Transverse colon (tissue), 4 donors: ENCODE measurements at regions not wholly inside any gene's neighbourhood (a gene's known extent, or its start where the extent isn't known, plus 50 kb on each side); places are given as distances from the start of the nearest gene placed in this dataset.

ENCODE experiments used
- DNase-seq: peaks from one replicate; pipeline ENCODE4 v3.0.0-alpha.2; 2019
- H3K27ac ChIP-seq, 4 donors: fragments of 200-600 bp; sonication (generic); 2 replicates each; pipeline ENCODE4 v1.5.1; 2016 to 2018; ENCODE audit warnings: inconsistent platforms in 4 of 4
- H3K27me3 ChIP-seq: fragments of 200-600 bp; sonication (generic); 2 replicates; pipeline ENCODE4 v1.5.1; 2017; ENCODE audit warnings: inconsistent platforms
- H3K36me3 ChIP-seq, 4 donors: fragments of 200-600 bp; sonication (generic); 2 replicates each; pipeline ENCODE4 v1.5.1; 2017 to 2019; ENCODE audit warnings: inconsistent platforms in 4 of 4
- H3K4me1 ChIP-seq, 4 donors: fragments of 200-600 bp; sonication (generic); 2 replicates each; pipeline ENCODE4 v1.5.1; 2017 to 2020; ENCODE audit warnings: inconsistent platforms in 4 of 4
- H3K4me3 ChIP-seq, 4 donors: fragments of 200-600 bp; sonication (generic); 1 replicate in 1 of 4; 2 replicates in 3 of 4; pipeline versions ENCODE4 v1.5.1 to v1.6.1; 2017 to 2019; ENCODE audit warnings: inconsistent platforms in 4 of 4
- H3K9me3 ChIP-seq, 2 donors: fragments of 200-600 bp; sonication (generic); 2 replicates each; pipeline ENCODE4 v1.5.1; 2017 to 2019; ENCODE audit warnings: inconsistent platforms in 2 of 2
- EP300 ChIP-seq: sonication (generic); formaldehyde crosslinking; IDR thresholded peaks from one replicate; pipeline ENCODE4 v1.6.1; 2017; ENCODE audit warnings: antibody characterized with exemption, low read depth
- POLR2A ChIP-seq: fragments of 450-650 bp; IDR thresholded peaks from one replicate; pipeline ENCODE4 v1.6.1; 2016; ENCODE audit warnings: antibody characterized with exemption, mild to moderate bottlenecking, moderate library complexity
- POLR2AphosphoS5 ChIP-seq, 3 donors: sonication (generic); formaldehyde crosslinking; IDR thresholded peaks; one replicate each; pipeline ENCODE4 v1.6.1; 2016; ENCODE audit warnings: antibody characterized with exemption in 3 of 3
- WGBS, 2 donors: methylation state at CpG; one replicate each; pipeline ENCODE4 v1.1.5; 2018; ENCODE audit warnings: low coverage in 1 of 2; 5-methylcytosine and 5-hydroxymethylcytosine counted together
- in situ Hi-C, 4 donors: fragments of 200-750 bp; cut with MboI; loops; one replicate each; pipeline versions ENCODE4 v1.15.0 to v1.15.1; 2017; ENCODE audit warnings: low sequenced_read_pairs in 3 of 4, low pct_ligation_motif_present in 1 of 4, low pct_unique_long_range_greater_than_20kb in 1 of 4
- intact Hi-C: fragments of 100-400 bp; cut with DNase I; formaldehyde crosslinking; loops from one replicate; pipeline ENCODE4 v1.15.1; 2023; ENCODE audit warnings: low total_unique reads
- TF ChIP-seq, protein P1 (sequence below), 5 experiments: fragments of 200-600 bp in 3 of 5; fragments of 450-650 bp in 2 of 5; sonication (generic) in 3 of 5; IDR thresholded peaks; 1 replicate in 2 of 5; 2 replicates in 3 of 5; pipeline ENCODE4 v1.5.1; 2016 to 2017; ENCODE audit warnings: antibody characterized with exemption in 5 of 5, inconsistent platforms in 3 of 5, mild to moderate bottlenecking in 2 of 5, moderate library complexity in 1 of 5

DNA sequence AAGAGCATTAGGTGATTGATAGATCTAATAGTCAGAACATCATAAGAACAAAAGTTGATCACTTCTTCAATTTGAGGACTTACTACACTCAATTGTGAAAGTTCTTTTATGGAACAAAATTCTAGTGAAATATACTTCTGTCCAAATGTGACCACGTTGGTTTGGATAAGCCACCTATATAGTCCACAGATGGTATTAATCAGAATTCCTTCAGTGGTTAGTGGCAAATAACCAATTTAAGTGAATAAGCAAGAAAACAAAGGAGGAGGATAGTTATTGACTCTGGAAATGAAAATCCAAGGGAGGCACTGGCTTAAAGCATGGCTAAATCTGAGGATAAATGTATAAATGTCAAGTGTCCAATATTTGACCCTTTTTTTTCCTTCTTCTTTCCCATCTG, 268.5 kb upstream of the MARCKS start:
- H3K27ac ChIP-seq: no peak overlapping the region
- no peaks in the 10 kb centered on the region for H3K27me3 ChIP-seq
- TF ChIP-seq POLR2AphosphoS5 (IDR thresholded peaks at IDR 0.05) (no peak), EP300 (no peak), POLR2A (no peak)
- 65 to 76% methylated on average over 1 of the region's 1 CpG for WGBS, 2 donors
- in situ Hi-C loops (no loop called here), intact Hi-C loops (no loop called here)
- no peaks in the 10 kb centered on the region for H3K36me3 ChIP-seq
- H3K4me3 ChIP-seq: no peak overlapping the region
- no peak for DNase-seq
- H3K4me1 ChIP-seq: peaks cover 0 to 18% (median 7%) of the 10 kb centered on the region in 4 donors
- H3K9me3 ChIP-seq: no peaks in the 10 kb centered on the region

DNA sequence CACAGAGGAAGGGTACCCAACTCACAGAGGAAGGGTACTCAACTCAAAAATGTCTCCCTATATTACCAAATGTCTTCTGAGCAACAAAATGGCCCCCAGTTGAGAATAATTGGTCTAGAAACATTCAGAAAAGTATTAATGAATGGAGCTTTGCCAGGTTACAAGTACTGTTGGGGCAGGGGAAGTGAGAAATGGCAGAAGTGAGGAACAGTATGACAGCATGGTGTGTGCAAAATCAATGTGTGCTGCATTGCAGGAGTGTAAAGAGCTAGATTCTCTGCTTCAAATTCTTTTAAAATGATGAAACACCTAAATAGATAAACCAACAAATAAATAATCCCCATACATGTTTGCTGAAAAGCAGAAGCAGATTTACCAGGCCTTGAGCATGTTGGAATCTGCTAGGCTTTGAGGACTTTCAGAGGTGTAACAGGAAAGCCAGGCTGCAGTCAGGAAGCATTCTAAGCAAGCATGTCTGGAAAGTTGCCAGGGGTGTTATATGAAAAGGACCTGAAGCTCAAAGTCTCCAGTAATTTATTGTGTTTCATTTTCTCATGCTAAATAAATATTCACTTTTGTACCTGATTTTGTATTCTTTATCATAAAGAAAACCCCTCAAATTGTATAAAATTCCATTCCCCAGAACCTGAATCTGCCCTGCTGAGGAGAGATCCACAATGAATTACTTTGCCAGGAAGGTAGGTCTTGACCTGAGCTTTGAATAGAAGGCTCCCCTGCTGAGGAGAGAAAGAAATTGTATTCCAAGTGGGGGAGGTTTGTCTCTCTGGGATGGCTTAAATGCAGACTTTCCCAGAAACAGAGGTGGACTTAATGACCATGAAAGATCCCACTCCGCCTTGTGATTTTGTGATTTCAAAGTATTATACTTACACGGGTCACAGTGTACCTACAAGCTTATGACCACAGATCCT, 265.0 kb upstream of the MARCKS start:
- WGBS, 2 donors: 85 to 90% methylated on average over 2 of the region's 2 CpGs
- Histone ChIP-seq H3K27me3 (no peaks in the 10 kb centered on the region), H3K27ac (peak overlapping the region in 2 of 4 donors; percentile 12 to 20), H3K36me3 (no peaks in the 10 kb centered on the region), H3K9me3 (no peaks in the 10 kb centered on the region), H3K4me3 (no peak overlapping the region), H3K4me1 (peaks cover 9 to 37% (median 22%) of the 10 kb centered on the region in 4 donors)
- TF ChIP-seq POLR2AphosphoS5 (IDR thresholded peaks at IDR 0.05): peak in 1 of 3 donors; percentile 33
- TF ChIP-seq EP300: no peak
- no peak for TF ChIP-seq POLR2A
- in situ Hi-C loops: no loop called here
- peak; percentile 49 for DNase-seq
- intact Hi-C loops: no loop called here

DNA sequence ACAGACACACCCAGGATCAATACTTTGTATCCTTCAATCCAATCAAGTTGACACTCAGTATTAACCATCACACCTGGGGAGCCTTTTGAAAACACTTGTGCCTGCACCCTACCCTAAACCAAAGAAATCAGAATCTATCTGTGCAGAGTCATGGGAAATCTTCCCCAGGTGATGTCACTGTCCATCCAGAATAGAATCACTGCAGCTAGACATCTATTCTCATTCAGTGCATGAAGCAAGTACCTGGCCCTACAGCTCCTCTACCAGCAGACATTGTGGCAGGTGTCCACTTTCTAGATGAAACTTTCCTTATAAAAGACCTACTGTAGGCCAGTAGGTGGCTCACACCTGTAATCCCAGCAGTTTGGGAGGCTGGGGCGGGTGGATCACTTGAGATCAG, 262.4 kb upstream of the MARCKS start:
- TF ChIP-seq POLR2AphosphoS5 (IDR thresholded peaks at IDR 0.05): no peak
- TF ChIP-seq, protein P1, sequence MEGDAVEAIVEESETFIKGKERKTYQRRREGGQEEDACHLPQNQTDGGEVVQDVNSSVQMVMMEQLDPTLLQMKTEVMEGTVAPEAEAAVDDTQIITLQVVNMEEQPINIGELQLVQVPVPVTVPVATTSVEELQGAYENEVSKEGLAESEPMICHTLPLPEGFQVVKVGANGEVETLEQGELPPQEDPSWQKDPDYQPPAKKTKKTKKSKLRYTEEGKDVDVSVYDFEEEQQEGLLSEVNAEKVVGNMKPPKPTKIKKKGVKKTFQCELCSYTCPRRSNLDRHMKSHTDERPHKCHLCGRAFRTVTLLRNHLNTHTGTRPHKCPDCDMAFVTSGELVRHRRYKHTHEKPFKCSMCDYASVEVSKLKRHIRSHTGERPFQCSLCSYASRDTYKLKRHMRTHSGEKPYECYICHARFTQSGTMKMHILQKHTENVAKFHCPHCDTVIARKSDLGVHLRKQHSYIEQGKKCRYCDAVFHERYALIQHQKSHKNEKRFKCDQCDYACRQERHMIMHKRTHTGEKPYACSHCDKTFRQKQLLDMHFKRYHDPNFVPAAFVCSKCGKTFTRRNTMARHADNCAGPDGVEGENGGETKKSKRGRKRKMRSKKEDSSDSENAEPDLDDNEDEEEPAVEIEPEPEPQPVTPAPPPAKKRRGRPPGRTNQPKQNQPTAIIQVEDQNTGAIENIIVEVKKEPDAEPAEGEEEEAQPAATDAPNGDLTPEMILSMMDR (IDR thresholded peaks at IDR 0.05): no peak
- TF ChIP-seq EP300: no peak
- TF ChIP-seq POLR2A: no peak
- no peak overlapping the region for H3K4me3 ChIP-seq
- H3K36me3 ChIP-seq: no peaks in the 10 kb centered on the region
- H3K27ac ChIP-seq: peak overlapping the region in 1 of 4 donors; percentile 79
- H3K27me3 ChIP-seq: no peaks in the 10 kb centered on the region
- DNase-seq: no peak
- intact Hi-C loops (no loop called here), in situ Hi-C loops (no loop called here)
- no peaks in the 10 kb centered on the region for H3K9me3 ChIP-seq
- peaks cover 10 to 41% (median 22%) of the 10 kb centered on the region in 4 donors for H3K4me1 ChIP-seq
- WGBS, 2 donors: 93% methylated on average over 1 of the region's 1 CpG; no CpG with 5 or more reads in 1 of the 2 donors

DNA sequence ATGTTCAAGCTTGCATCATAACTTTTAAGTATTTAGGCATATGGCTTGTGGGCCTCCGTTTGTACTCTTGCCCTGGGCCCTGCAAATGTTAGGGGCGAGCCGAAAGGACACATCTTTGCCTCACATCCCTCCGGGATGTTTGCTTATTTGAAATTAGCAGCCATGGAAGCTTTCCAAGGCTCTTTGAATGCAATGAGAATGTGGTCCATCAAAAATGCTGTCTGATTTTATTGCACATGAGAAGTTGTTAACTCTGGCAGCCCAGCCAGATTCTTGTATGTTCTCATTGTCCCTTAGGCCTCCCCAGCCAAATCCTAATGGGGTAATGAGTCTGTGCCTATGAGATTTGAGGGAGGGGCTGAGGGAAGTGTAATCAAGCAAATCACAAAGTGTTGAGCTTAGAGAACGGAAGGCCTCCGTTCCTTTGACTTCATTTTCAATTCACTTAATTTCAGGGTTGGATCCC, 261.2 kb upstream of the MARCKS start:
- H3K27me3 ChIP-seq: no peaks in the 10 kb centered on the region
- peak overlapping the region; percentile 67 to 79 (median 74) for H3K27ac ChIP-seq
- no peaks in the 10 kb centered on the region for H3K36me3 ChIP-seq
- TF ChIP-seq EP300 (no peak), POLR2AphosphoS5 (IDR thresholded peaks at IDR 0.05) (peak in 2 of 3 donors; percentile 18 to 70), POLR2A (no peak)
- TF ChIP-seq, protein P1 (IDR thresholded peaks at IDR 0.05): no peak
- no peaks in the 10 kb centered on the region for H3K9me3 ChIP-seq
- no peak overlapping the region for H3K4me3 ChIP-seq
- WGBS, 2 donors: 12 to 21% methylated on average over 6 of the region's 6 CpGs
- DNase-seq: no peak
- peaks cover 10 to 41% (median 22%) of the 10 kb centered on the region in 4 donors for H3K4me1 ChIP-seq
- intact Hi-C loops (no loop called here), in situ Hi-C loops (no loop called here)
